ENCODE measurements at regions not wholly inside any gene's neighbourhood (a gene's known extent, or its start where the extent isn't known, plus 50 kb on each side); places are given as distances from the start of the nearest gene placed in this dataset.

DNA sequence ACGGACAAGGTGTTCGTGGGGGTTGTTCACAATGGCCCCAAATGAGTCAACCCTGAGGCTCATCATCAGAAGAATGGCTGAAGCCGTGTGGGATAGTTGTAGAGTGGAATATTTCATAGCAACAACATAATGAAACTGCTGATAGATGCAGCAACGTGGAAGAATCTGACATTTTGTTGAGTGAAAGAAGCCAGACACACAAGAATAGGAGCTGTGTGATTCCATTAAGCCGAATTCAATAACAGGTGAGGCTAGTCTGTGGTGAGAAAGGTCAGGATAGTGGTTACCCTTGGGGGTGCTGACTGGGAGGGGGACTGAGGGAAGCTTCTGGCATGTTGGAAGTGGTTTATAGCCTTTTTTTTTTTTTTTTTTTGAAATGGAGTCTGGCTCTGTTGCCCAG is 144.0 kb downstream of the SMAD6 start:
- H3K56ac ChIP-seq (replicated peaks; ENCODE audit: insufficient read length, low read depth, low read length), result no peak overlapping the region
- no peak overlapping the region for H2BK15ac ChIP-seq (ENCODE audit: low read length)
- no peak overlapping the region for H3K18ac ChIP-seq (ENCODE audit: extremely low read depth, low read length)
- H2AFZ ChIP-seq (ENCODE audit: low read length), result no peak overlapping the region
- H3K79me1 ChIP-seq (ENCODE audit: low read depth, low read length), result no peaks in the 10 kb centered on the region
- no peaks in the 10 kb centered on the region; the same call in 1 of the 2 replicates for H3K23me2 ChIP-seq (ENCODE audit: low read depth, low read length)
- CTCF ChIA-PET (ENCODE audit: partially characterized antibody), result interaction anchor here (1.0 to 12.5 kb wide), 11 partner anchors 7 to 258 kb away, joined by 3 to 202 read pairs (median 5); no protein-coding TSS in a partner anchor
- H3K36me3 ChIP-seq (ENCODE audit: control insufficient read depth in 2 of 4, insufficient read depth in 4 of 4, low read length in 3 of 4), result no peaks in the 10 kb centered on the region
- no peak overlapping the region for H2BK20ac ChIP-seq (ENCODE audit: low read length)
- 84% methylated on average over 5 of the region's 5 CpGs; no CpG with 5 or more reads in 1 of the 2 experiments for WGBS, 2 experiments (ENCODE audit: extremely low coverage in 1 of 2, insufficient coverage in 1 of 2, insufficient read length in 1 of 2, insufficient replicate concordance in 2 of 2, low coverage in 1 of 2, low lambda C conversion rate in 2 of 2, missing lambda C conversion rate in 1 of 2)
- no peak overlapping the region for H2BK5ac ChIP-seq (ENCODE audit: low read depth, low read length)
- H3K4me1 ChIP-seq (replicated peaks in 1 of 4; ENCODE audit: control insufficient read depth in 3 of 4, insufficient read depth in 4 of 4, low read length in 3 of 4), result peaks cover 0 to 9% (median 4%) of the 10 kb centered on the region in 4 experiments; a peak in 5 of 7 replicates
- H4K5ac ChIP-seq (ENCODE audit: insufficient read length, low read depth, low read length), result no peak overlapping the region
- H3K23ac ChIP-seq (ENCODE audit: insufficient read length), result no peak overlapping the region
- no peak overlapping the region for H3K4me3 ChIP-seq (ENCODE audit: extremely low read depth in 1 of 4, insufficient read depth in 2 of 4, low read depth in 3 of 4, low read length in 4 of 4)
- H3K14ac ChIP-seq (ENCODE audit: insufficient read length), result no peak overlapping the region
- H3K79me2 ChIP-seq (ENCODE audit: control insufficient read depth in 1 of 2, insufficient read depth in 2 of 2, low read length in 2 of 2), result no peaks in the 10 kb centered on the region; a peak in 1 of 4 replicates
- peaks cover 7 to 30% (median 25%) of the 10 kb centered on the region in 4 experiments for H3K27me3 ChIP-seq (replicated peaks in 1 of 4; ENCODE audit: control insufficient read depth in 3 of 4, extremely low read depth in 1 of 4, insufficient read depth in 3 of 4, low read length in 3 of 4)
- H4K8ac ChIP-seq (ENCODE audit: extremely low read depth, insufficient read depth, low read length), result no peak overlapping the region
- no peak for DNase-seq (ENCODE audit: low read depth in 1 of 2, low spot score in 2 of 2)
- H3K4ac ChIP-seq (replicated peaks; ENCODE audit: insufficient read length, low read depth, low read length), result no peak overlapping the region
- H3K4me2 ChIP-seq (ENCODE audit: insufficient read depth in 1 of 2, low read depth in 2 of 2, low read length in 2 of 2), result no peak overlapping the region
- no peak for FAIRE-seq
- no peaks in the 10 kb centered on the region for H3K9me3 ChIP-seq (ENCODE audit: insufficient read depth in 2 of 2, low read depth in 1 of 2, low read length in 1 of 2)
- H4K91ac ChIP-seq (replicated peaks; ENCODE audit: insufficient read length, low read length), result no peak overlapping the region
- no peak overlapping the region for H2BK120ac ChIP-seq (replicated peaks; ENCODE audit: low read depth, low read length)
- H4K20me1 ChIP-seq (replicated peaks in 1 of 2; ENCODE audit: control insufficient read depth in 1 of 2, insufficient read depth in 2 of 2, low read length in 2 of 2), result no peaks in the 10 kb centered on the region
- no peak overlapping the region for H2BK12ac ChIP-seq (ENCODE audit: low read depth, low read length)
- H3K9ac ChIP-seq (replicated peaks in 1 of 4; ENCODE audit: extremely low read depth in 1 of 4, low read depth in 3 of 4, low read length in 3 of 4), result no peak overlapping the region
- no peak overlapping the region for H2AK5ac ChIP-seq (ENCODE audit: low read depth, low read length)
- no peak overlapping the region for H3K27ac ChIP-seq (ENCODE audit: low read depth, low read length)
- POLR2A ChIA-PET (ENCODE audit: partially characterized antibody), result no interaction called here
- TF ChIP-seq TBP (IDR thresholded peaks at IDR 0.05; ENCODE audit: low read depth, low read length) (no peak), TEAD4 (IDR thresholded peaks at IDR 0.05; ENCODE audit: low read depth, low read length) (no peak), SUZ12 (IDR thresholded peaks at IDR 0.05; ENCODE audit: low read length) (no peak), CBX5 (IDR thresholded peaks at IDR 0.05; ENCODE audit: low read depth, low read length) (no peak), JUND (IDR thresholded peaks at IDR 0.05; ENCODE audit: low read length) (no peak), POU5F1 (IDR thresholded peaks at IDR 0.05; ENCODE audit: low read depth, low read length) (no peak), CHD2 (IDR thresholded peaks at IDR 0.05; ENCODE audit: low read length) (no peak), SP2 (IDR thresholded peaks at IDR 0.05; ENCODE audit: low read length) (no peak), SP4 (IDR thresholded peaks at IDR 0.05; ENCODE audit: low read length) (no peak), HDAC6 (IDR thresholded peaks at IDR 0.05; ENCODE audit: low read depth, low read length) (no peak), NANOG (IDR thresholded peaks at IDR 0.05; ENCODE audit: insufficient read depth, low read depth, low read length, poor library complexity, severe bottlenecking) (no peak), CREB1 (IDR thresholded peaks at IDR 0.05) (no peak), EP300 (IDR thresholded peaks at IDR 0.05; ENCODE audit: borderline replicate concordance in 1 of 2, low read depth in 2 of 2, low read length in 2 of 2) (no peak)
- TF ChIP-seq, protein P1, sequence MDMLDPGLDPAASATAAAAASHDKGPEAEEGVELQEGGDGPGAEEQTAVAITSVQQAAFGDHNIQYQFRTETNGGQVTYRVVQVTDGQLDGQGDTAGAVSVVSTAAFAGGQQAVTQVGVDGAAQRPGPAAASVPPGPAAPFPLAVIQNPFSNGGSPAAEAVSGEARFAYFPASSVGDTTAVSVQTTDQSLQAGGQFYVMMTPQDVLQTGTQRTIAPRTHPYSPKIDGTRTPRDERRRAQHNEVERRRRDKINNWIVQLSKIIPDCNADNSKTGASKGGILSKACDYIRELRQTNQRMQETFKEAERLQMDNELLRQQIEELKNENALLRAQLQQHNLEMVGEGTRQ (IDR thresholded peaks at IDR 0.05; ENCODE audit: low read length), result no peak
